ENCODE measurements at regions not wholly inside any gene's neighbourhood (a gene's known extent, or its start where the extent isn't known, plus 50 kb on each side); places are given as distances from the start of the nearest gene placed in this dataset.

- TF ChIP-seq CTCF (IDR thresholded peaks at IDR 0.05) (no peak), POLR2A (IDR thresholded peaks at IDR 0.05) (no peak)
Measured at GRCh38 chr7:17619196-17619818, 320.9 kb downstream of the AHR start.

Data from vagina (tissue), 2 donors.